GM23338 (cell line): ENCODE measurements at regions not wholly inside any gene's neighbourhood (a gene's known extent, or its start where the extent isn't known, plus 50 kb on each side); places are given as distances from the start of the nearest gene placed in this dataset.

Experiments
- ATAC-seq: fragments of 200-7000 bp; cut with Tn5 transposase; 3 replicates; pipeline ENCODE4 v1.9.1; 2020
- DNase-seq: peaks from one replicate; pipeline ENCODE4 v3.0.0-alpha.2; 2015; ENCODE audit warnings: low spot score
- H2AFZ ChIP-seq: fragments of 200-600 bp; sonication (generic); 2 replicates; pipeline ENCODE4 v1.8.0; 2016; ENCODE audit warnings: antibody characterized with exemption, mild to moderate bottlenecking, moderate library complexity
- H3F3A ChIP-seq: fragments of 200-600 bp; sonication (generic); replicated peaks from 2 replicates; pipeline ENCODE4 v1.8.0; 2017; ENCODE audit warnings: antibody characterized with exemption, mixed run types, low read depth
- H3K27ac ChIP-seq: fragments of 200-600 bp; sonication (generic); 2 replicates; pipeline ENCODE4 v1.6.1; 2016; ENCODE audit warnings: low read depth
- H3K27me3 ChIP-seq: fragments of 200-600 bp; sonication (generic); 2 replicates; pipeline ENCODE4 v1.8.0; 2016; ENCODE audit warnings: mild to moderate bottlenecking, mixed run types, moderate library complexity; ENCODE audit not compliant: insufficient read depth
- H3K36me3 ChIP-seq: fragments of 200-600 bp; sonication (generic); 2 replicates; pipeline ENCODE4 v1.8.0; 2016; ENCODE audit warnings: mild to moderate bottlenecking; ENCODE audit not compliant: insufficient read depth
- H3K4me1 ChIP-seq: fragments of 200-600 bp; sonication (generic); 2 replicates; pipeline ENCODE4 v1.8.0; 2016; ENCODE audit warnings: mild to moderate bottlenecking, moderate library complexity; ENCODE audit not compliant: insufficient read depth
- H3K4me2 ChIP-seq: fragments of 200-600 bp; sonication (generic); 2 replicates; pipeline ENCODE4 v1.7.1; 2017; ENCODE audit warnings: mixed run types
- H3K4me3 ChIP-seq: fragments of 200-600 bp; sonication (generic); 2 replicates; pipeline ENCODE4 v1.6.1; 2016; ENCODE audit warnings: mixed run types
- H3K79me2 ChIP-seq: fragments of 200-600 bp; sonication (generic); replicated peaks from 2 replicates; pipeline ENCODE4 v1.8.0; 2017; ENCODE audit warnings: mild to moderate bottlenecking; ENCODE audit not compliant: insufficient read depth
- H3K9me2 ChIP-seq: fragments of 200-600 bp; sonication (generic); 2 replicates; pipeline ENCODE4 v1.8.0; 2017; ENCODE audit not compliant: insufficient read depth
- H4K20me1 ChIP-seq: fragments of 200-600 bp; sonication (generic); replicated peaks from 2 replicates; pipeline ENCODE4 v1.8.0; 2017; ENCODE audit warnings: mild to moderate bottlenecking; ENCODE audit not compliant: insufficient read depth
- H3K27ac Mint-ChIP-seq: 2 replicates; pipeline ENCODE4 v1.8.0; 2020; ENCODE audit warnings: inconsistent platforms, mild to moderate bottlenecking, moderate library complexity, mixed read lengths
- H3K27me3 Mint-ChIP-seq: 3 replicates; pipeline ENCODE4 v1.8.0; 2022; ENCODE audit warnings: low read depth, mild to moderate bottlenecking, moderate library complexity, mixed read lengths, inconsistent platforms; ENCODE audit not compliant: insufficient read depth, poor library complexity
- H3K36me3 Mint-ChIP-seq: 3 replicates; pipeline ENCODE4 v1.8.0; 2021; ENCODE audit warnings: low read depth, mild to moderate bottlenecking, inconsistent platforms, moderate library complexity, mixed read lengths
- H3K4me1 Mint-ChIP-seq: 3 replicates; pipeline ENCODE4 v1.8.0; 2020; ENCODE audit warnings: mild to moderate bottlenecking, inconsistent platforms, mixed read lengths
- H3K4me3 Mint-ChIP-seq: 3 replicates; pipeline ENCODE4 v1.8.0; 2021; ENCODE audit warnings: moderate library complexity, mild to moderate bottlenecking, inconsistent platforms, mixed read lengths
- H3K9me3 Mint-ChIP-seq: 3 replicates; pipeline ENCODE4 v1.8.0; 2020; ENCODE audit warnings: moderate library complexity, mild to moderate bottlenecking, inconsistent platforms, mixed read lengths
- CREB1 ChIP-seq: fragments of 250-450 bp; sonication (Bioruptor Pico); IDR thresholded peaks from 2 replicates; pipeline ENCODE4 v1.5.0; 2020; ENCODE audit warnings: low read depth, mild to moderate bottlenecking, moderate library complexity
- EZH2 ChIP-seq: fragments of 200-600 bp; sonication (generic); IDR thresholded peaks from one replicate; pipeline ENCODE4 v1.8.0; 2017; ENCODE audit warnings: antibody characterized with exemption, mild to moderate bottlenecking, low read depth; ENCODE audit not compliant: unreplicated experiment
- EZH2phosphoT487 ChIP-seq: fragments of 200-600 bp; sonication (generic); IDR thresholded peaks from one replicate; pipeline ENCODE4 v1.8.1; 2018; ENCODE audit warnings: antibody characterized with exemption; ENCODE audit not compliant: unreplicated experiment
- NANOG ChIP-seq: IDR thresholded peaks from 2 replicates; pipeline ENCODE4 v1.6.1; 2016; ENCODE audit warnings: antibody characterized with exemption, borderline replicate concordance
- STAT1 ChIP-seq: IDR thresholded peaks from one replicate; pipeline ENCODE4 v1.6.1; 2016; ENCODE audit warnings: antibody characterized with exemption; ENCODE audit not compliant: unreplicated experiment
- ZNF114 ChIP-seq: fragments of 250-450 bp; sonication (Bioruptor Pico); IDR thresholded peaks from 2 replicates; pipeline ENCODE4 v1.5.0; 2020; ENCODE audit warnings: mild to moderate bottlenecking, moderate library complexity
- TF ChIP-seq, protein P1 (sequence below), 2 experiments: fragments of 200-600 bp in 1 of 2; sonication (generic) in 1 of 2; conservative IDR thresholded peaks; 2 replicates each; pipeline versions ENCODE4 v1.5.1 to v1.6.1; 2016 to 2017; ENCODE audit warnings: antibody characterized with exemption in 2 of 2, low read depth in 2 of 2, mild to moderate bottlenecking in 2 of 2, moderate library complexity in 1 of 2
- TF ChIP-seq, protein P2 (sequence below): IDR thresholded peaks from one replicate; pipeline ENCODE4 v1.6.1; 2018; ENCODE audit warnings: antibody characterized with exemption; ENCODE audit not compliant: unreplicated experiment

- TF ChIP-seq EZH2 (no peak), ZNF114 (CRISPR knock-in tag) (no peak), EZH2phosphoT487 (no peak)
- TF ChIP-seq, protein P1, sequence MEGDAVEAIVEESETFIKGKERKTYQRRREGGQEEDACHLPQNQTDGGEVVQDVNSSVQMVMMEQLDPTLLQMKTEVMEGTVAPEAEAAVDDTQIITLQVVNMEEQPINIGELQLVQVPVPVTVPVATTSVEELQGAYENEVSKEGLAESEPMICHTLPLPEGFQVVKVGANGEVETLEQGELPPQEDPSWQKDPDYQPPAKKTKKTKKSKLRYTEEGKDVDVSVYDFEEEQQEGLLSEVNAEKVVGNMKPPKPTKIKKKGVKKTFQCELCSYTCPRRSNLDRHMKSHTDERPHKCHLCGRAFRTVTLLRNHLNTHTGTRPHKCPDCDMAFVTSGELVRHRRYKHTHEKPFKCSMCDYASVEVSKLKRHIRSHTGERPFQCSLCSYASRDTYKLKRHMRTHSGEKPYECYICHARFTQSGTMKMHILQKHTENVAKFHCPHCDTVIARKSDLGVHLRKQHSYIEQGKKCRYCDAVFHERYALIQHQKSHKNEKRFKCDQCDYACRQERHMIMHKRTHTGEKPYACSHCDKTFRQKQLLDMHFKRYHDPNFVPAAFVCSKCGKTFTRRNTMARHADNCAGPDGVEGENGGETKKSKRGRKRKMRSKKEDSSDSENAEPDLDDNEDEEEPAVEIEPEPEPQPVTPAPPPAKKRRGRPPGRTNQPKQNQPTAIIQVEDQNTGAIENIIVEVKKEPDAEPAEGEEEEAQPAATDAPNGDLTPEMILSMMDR (conservative IDR thresholded peaks at IDR 0.05; ENCODE audit: low read depth in 2 of 2), result no peak
- TF ChIP-seq, protein P2, sequence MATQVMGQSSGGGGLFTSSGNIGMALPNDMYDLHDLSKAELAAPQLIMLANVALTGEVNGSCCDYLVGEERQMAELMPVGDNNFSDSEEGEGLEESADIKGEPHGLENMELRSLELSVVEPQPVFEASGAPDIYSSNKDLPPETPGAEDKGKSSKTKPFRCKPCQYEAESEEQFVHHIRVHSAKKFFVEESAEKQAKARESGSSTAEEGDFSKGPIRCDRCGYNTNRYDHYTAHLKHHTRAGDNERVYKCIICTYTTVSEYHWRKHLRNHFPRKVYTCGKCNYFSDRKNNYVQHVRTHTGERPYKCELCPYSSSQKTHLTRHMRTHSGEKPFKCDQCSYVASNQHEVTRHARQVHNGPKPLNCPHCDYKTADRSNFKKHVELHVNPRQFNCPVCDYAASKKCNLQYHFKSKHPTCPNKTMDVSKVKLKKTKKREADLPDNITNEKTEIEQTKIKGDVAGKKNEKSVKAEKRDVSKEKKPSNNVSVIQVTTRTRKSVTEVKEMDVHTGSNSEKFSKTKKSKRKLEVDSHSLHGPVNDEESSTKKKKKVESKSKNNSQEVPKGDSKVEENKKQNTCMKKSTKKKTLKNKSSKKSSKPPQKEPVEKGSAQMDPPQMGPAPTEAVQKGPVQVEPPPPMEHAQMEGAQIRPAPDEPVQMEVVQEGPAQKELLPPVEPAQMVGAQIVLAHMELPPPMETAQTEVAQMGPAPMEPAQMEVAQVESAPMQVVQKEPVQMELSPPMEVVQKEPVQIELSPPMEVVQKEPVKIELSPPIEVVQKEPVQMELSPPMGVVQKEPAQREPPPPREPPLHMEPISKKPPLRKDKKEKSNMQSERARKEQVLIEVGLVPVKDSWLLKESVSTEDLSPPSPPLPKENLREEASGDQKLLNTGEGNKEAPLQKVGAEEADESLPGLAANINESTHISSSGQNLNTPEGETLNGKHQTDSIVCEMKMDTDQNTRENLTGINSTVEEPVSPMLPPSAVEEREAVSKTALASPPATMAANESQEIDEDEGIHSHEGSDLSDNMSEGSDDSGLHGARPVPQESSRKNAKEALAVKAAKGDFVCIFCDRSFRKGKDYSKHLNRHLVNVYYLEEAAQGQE, result no peak
These were observed 385.6 kb upstream of the PCDH10 start (continued) for GRCh38 chr4:132763465-132763864.

GRCh38 chr4:132767901-132768300 lies 381.2 kb upstream of the PCDH10 start:
- no peak overlapping the region for H3K4me3 ChIP-seq
- no peaks in the 10 kb centered on the region for H3F3A ChIP-seq
- ATAC-seq (no peak), DNase-seq (no peak)
- H3K27ac ChIP-seq, result no peak overlapping the region
- H3K27ac Mint-ChIP-seq, result no peak overlapping the region
- H3K9me2 ChIP-seq, result no peaks in the 10 kb centered on the region
- H3K9me3 Mint-ChIP-seq, result no peaks in the 10 kb centered on the region
- H3K27me3 Mint-ChIP-seq, result peaks cover 2% of the 10 kb centered on the region
- no peaks in the 10 kb centered on the region for H3K27me3 ChIP-seq
- no peaks in the 10 kb centered on the region for H3K36me3 Mint-ChIP-seq
- H3K4me1 Mint-ChIP-seq, result no peaks in the 10 kb centered on the region
- no peaks in the 10 kb centered on the region for H3K4me1 ChIP-seq
- H4K20me1 ChIP-seq, result no peaks in the 10 kb centered on the region
- H3K36me3 ChIP-seq, result no peaks in the 10 kb centered on the region
- no peak overlapping the region for H3K4me2 ChIP-seq
- H2AFZ ChIP-seq, result peak overlapping the region; percentile 25; the same call in 1 of the 2 replicates
- no peaks in the 10 kb centered on the region for H3K79me2 ChIP-seq
- no peak overlapping the region for H3K4me3 Mint-ChIP-seq
- TF ChIP-seq CREB1 (no peak), STAT1 (no peak), EZH2 (no peak), NANOG (no peak)
- TF ChIP-seq, protein P1 (conservative IDR thresholded peaks at IDR 0.05; ENCODE audit: low read depth in 2 of 2), result no peak
- TF ChIP-seq, protein P2, result no peak
